Osteoblast (primary cell): ENCODE measurements at regions not wholly inside any gene's neighbourhood (a gene's known extent, or its start where the extent isn't known, plus 50 kb on each side); places are given as distances from the start of the nearest gene placed in this dataset.
"Not testable (repeated sequence)": the region's sequence is repeated elsewhere in the genome, so short reads cannot be mapped to it uniquely, and the experiment has no call there.

Experiments
- DNase-seq: peaks from one replicate; pipeline ENCODE4 v3.0.0; 2011; ENCODE audit warnings: low spot score, mixed read lengths; ENCODE audit not compliant: insufficient read length; ENCODE audit errors: missing footprints
- H2AFZ ChIP-seq: 2 replicates; pipeline ENCODE4 v1.6.0; 2011; ENCODE audit warnings: mild to moderate bottlenecking, low read length
- H3K27ac ChIP-seq: 2 replicates; pipeline ENCODE4 v1.5.1; 2011; ENCODE audit warnings: mild to moderate bottlenecking, low read depth, low read length, moderate library complexity
- H3K27me3 ChIP-seq: 2 replicates; pipeline ENCODE4 v1.6.0; 2012; ENCODE audit warnings: mild to moderate bottlenecking, control low read depth, inconsistent platforms, low read length, moderate library complexity; ENCODE audit not compliant: insufficient read depth
- H3K36me3 ChIP-seq: 2 replicates; pipeline ENCODE4 v1.5.1; 2011; ENCODE audit warnings: mild to moderate bottlenecking, low read length, control low read depth, moderate library complexity; ENCODE audit not compliant: insufficient read depth
- H3K4me1 ChIP-seq: 2 replicates; pipeline ENCODE4 v1.5.1; 2011; ENCODE audit warnings: mild to moderate bottlenecking, low read length, control low read depth, moderate library complexity; ENCODE audit not compliant: insufficient read depth
- H3K4me2 ChIP-seq: 2 replicates; pipeline ENCODE4 v1.6.0; 2011; ENCODE audit warnings: mild to moderate bottlenecking, low read length; ENCODE audit not compliant: insufficient read depth
- H3K4me3 ChIP-seq: fragments of 200-600 bp; sonication (generic); 3 replicates; pipeline ENCODE4 v1.5.1; 2012; ENCODE audit warnings: mild to moderate bottlenecking, low read length, inconsistent platforms; ENCODE audit not compliant: insufficient read depth
- H3K79me2 ChIP-seq: 2 replicates; pipeline ENCODE4 v1.6.0; 2012; ENCODE audit warnings: mild to moderate bottlenecking, low read length, control low read depth, inconsistent platforms; ENCODE audit not compliant: insufficient read depth
- H3K9me3 ChIP-seq: 2 replicates; pipeline ENCODE4 v1.5.1; 2011; ENCODE audit warnings: low read depth, low read length, control low read depth
- H4K20me1 ChIP-seq: 2 replicates; pipeline ENCODE4 v1.6.0; 2012; ENCODE audit warnings: mild to moderate bottlenecking, low read length, control low read depth; ENCODE audit not compliant: insufficient read depth
- CTCF ChIP-seq: IDR thresholded peaks from 2 replicates; pipeline ENCODE4 v1.5.1; 2011; ENCODE audit warnings: mild to moderate bottlenecking, low read depth, low read length, moderate library complexity; ENCODE audit errors: extremely low read depth

- TF ChIP-seq CTCF, result no peak
- Histone ChIP-seq H3K4me3 (no peak overlapping the region), H3K79me2 (no peaks in the 10 kb centered on the region), H3K27me3 (no peaks in the 10 kb centered on the region), H3K4me1 (no peaks in the 10 kb centered on the region), H3K9me3 (no peaks in the 10 kb centered on the region), H3K4me2 (no peak overlapping the region), H3K27ac (no peak overlapping the region), H4K20me1 (no peaks in the 10 kb centered on the region), H3K36me3 (no peaks in the 10 kb centered on the region), H2AFZ (no peak overlapping the region)
- no peak for DNase-seq
These were observed 58.4 kb downstream of the SIPA1L2 start for GRCh38 chr1:232571523-232571922.

DNA sequence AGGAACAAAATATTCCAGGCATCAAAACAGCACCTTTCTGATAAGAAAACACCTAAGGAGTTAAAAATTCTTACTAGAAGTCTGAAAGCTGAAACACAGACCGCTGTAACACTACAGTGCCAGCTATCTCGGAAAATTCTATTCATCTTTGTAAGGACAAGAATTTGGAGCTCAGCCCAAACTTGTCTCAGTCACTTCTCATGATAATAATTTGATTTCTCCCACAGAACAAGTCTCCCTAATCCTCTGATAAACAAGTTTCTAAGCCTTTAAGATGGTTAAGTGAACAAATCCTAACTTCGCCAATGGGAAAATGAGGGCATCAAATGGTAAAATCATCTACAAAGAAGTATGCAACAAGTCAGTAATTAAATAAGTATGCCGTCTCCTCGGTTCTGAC, 59.9 kb downstream of the SIPA1L2 start:
- H2AFZ ChIP-seq, result no peak overlapping the region
- no peak for DNase-seq

GRCh38 chr1:232569554-232569921, 60.4 kb downstream of the SIPA1L2 start:
- not testable (repeated sequence) for H3K27me3 ChIP-seq, H3K4me1 ChIP-seq, H3K9me3 ChIP-seq, H3K36me3 ChIP-seq, H3K27ac ChIP-seq, H2AFZ ChIP-seq, H3K4me3 ChIP-seq, H3K4me2 ChIP-seq, H3K79me2 ChIP-seq, H4K20me1 ChIP-seq, DNase-seq

More for the DNA sequence above, 59.9 kb downstream of the SIPA1L2 start:
- Histone ChIP-seq H3K36me3 (no peaks in the 10 kb centered on the region), H3K9me3 (no peaks in the 10 kb centered on the region), H3K79me2 (no peaks in the 10 kb centered on the region), H3K4me3 (no peak overlapping the region), H3K4me2 (no peak overlapping the region), H3K4me1 (no peaks in the 10 kb centered on the region), H3K27me3 (no peaks in the 10 kb centered on the region), H4K20me1 (no peaks in the 10 kb centered on the region), H3K27ac (no peak overlapping the region)
- no peak for TF ChIP-seq CTCF

DNA sequence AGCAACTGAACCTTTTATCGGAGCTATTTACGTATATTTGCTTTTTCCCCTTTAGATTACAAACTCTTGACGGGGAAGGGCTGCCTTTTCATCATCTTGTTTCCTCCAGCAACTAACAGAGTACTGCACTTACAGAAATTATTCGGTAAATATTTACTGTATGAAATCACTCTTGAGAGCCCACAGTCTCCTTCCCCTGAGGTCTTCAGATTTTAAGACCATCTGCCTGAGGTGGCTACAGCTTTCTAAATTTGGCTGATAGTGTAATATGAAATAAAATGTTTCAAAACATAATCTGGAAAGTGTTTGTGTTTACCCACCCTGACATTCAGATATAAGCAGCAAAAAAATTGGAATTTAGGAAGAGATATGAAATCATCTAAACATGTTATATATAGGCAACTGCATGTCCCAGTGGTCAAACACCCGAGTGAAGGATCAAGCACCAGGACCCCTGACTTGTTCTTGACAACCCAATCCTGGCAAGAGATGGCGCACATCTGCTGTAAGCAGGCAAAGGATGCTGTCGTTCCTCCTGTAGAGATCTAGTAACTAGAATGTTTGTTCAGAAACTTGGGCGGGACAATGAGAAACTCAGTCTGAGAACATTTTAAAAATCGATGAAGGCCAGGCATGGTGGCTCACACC, 60.9 kb downstream of the SIPA1L2 start:
- no peaks in the 10 kb centered on the region for H3K36me3 ChIP-seq
- no peak for TF ChIP-seq CTCF
- H3K4me2 ChIP-seq, result no peak overlapping the region
- no peak overlapping the region for H3K4me3 ChIP-seq
- no peak overlapping the region for H2AFZ ChIP-seq
- H4K20me1 ChIP-seq, result no peaks in the 10 kb centered on the region
- no peaks in the 10 kb centered on the region for H3K79me2 ChIP-seq
- DNase-seq, result no peak
- H3K4me1 ChIP-seq, result no peaks in the 10 kb centered on the region
- H3K27ac ChIP-seq, result no peak overlapping the region
- no peaks in the 10 kb centered on the region for H3K9me3 ChIP-seq
- H3K27me3 ChIP-seq, result no peaks in the 10 kb centered on the region
